ENCODE measurements at regions not wholly inside any gene's neighbourhood (a gene's known extent, or its start where the extent isn't known, plus 50 kb on each side); places are given as distances from the start of the nearest gene placed in this dataset.

DNA sequence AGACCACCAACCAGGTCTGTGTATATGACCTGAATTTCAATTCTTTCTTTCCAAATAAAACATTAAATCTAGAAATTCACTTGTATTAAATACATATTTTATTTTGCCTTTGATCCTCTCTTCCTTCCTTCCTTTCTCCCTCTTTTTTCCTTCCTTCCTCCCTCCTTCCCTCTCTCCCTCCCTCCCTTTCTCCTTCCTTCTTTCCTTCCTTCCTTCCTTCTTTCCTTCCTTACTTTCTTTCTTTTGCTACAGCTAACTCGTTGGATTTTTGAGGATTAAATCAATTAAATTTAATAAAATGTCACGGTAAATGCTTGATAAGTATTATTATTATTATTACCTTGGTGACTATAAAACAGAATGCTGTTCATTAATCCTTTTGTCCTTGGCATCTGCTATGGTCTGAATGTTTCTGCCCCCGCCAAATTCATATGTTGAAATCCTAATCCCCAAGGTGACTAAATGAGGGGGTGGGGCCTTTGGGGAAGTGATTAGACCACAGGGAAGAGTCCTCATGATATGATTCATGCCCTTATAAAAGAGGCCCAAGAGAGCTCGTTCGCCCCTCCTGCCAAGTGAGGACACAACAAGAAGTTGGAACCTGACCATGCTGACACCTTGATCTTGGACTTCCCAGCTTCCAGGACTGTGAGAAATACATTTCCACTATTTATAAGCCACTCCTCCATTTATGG lies 67.6 kb upstream of the BTBD3 start:
- Histone ChIP-seq H3K27me3 (no peaks in the 10 kb centered on the region), H3K27ac (replicated peaks in 1 of 4) (no peak overlapping the region), H3K4me1 (no peaks in the 10 kb centered on the region), H3K4me3 (no peak overlapping the region), H3K36me3 (no peaks in the 10 kb centered on the region), H3K9me3 (no peaks in the 10 kb centered on the region)
- intact Hi-C loops (cut with DNase I): no loop called here
- no peak for DNase-seq (ENCODE audit: extremely low spot score)
- WGBS: 87% methylated on average over 5 of the region's 5 CpGs
- TF ChIP-seq POLR2AphosphoS5 (IDR thresholded peaks at IDR 0.05) (no peak), POLR2A (IDR thresholded peaks at IDR 0.05; ENCODE audit: low read depth) (no peak), EP300 (IDR thresholded peaks at IDR 0.05) (no peak)
- TF ChIP-seq, protein P1, sequence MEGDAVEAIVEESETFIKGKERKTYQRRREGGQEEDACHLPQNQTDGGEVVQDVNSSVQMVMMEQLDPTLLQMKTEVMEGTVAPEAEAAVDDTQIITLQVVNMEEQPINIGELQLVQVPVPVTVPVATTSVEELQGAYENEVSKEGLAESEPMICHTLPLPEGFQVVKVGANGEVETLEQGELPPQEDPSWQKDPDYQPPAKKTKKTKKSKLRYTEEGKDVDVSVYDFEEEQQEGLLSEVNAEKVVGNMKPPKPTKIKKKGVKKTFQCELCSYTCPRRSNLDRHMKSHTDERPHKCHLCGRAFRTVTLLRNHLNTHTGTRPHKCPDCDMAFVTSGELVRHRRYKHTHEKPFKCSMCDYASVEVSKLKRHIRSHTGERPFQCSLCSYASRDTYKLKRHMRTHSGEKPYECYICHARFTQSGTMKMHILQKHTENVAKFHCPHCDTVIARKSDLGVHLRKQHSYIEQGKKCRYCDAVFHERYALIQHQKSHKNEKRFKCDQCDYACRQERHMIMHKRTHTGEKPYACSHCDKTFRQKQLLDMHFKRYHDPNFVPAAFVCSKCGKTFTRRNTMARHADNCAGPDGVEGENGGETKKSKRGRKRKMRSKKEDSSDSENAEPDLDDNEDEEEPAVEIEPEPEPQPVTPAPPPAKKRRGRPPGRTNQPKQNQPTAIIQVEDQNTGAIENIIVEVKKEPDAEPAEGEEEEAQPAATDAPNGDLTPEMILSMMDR (IDR thresholded peaks at IDR 0.05): no peak

GRCh38 chr20:11850901-11851300 lies 66.8 kb upstream of the BTBD3 start:
- TF ChIP-seq POLR2AphosphoS5 (IDR thresholded peaks at IDR 0.05) (no peak), EP300 (IDR thresholded peaks at IDR 0.05) (no peak), POLR2A (IDR thresholded peaks at IDR 0.05; ENCODE audit: low read depth) (no peak)
- TF ChIP-seq, protein P1 (IDR thresholded peaks at IDR 0.05): no peak
- Histone ChIP-seq H3K4me3 (no peak overlapping the region), H3K4me1 (no peaks in the 10 kb centered on the region), H3K36me3 (no peaks in the 10 kb centered on the region), H3K27me3 (no peaks in the 10 kb centered on the region), H3K9me3 (no peaks in the 10 kb centered on the region), H3K27ac (replicated peaks in 1 of 4) (no peak overlapping the region)
- intact Hi-C loops (cut with DNase I): no loop called here
- 37% methylated on average over 4 of the region's 4 CpGs for WGBS
- DNase-seq (ENCODE audit: extremely low spot score): no peak

- intact Hi-C loops (cut with DNase I): no loop called here
- no peak for DNase-seq (ENCODE audit: extremely low spot score)
- Histone ChIP-seq H3K36me3 (no peaks in the 10 kb centered on the region), H3K4me3 (no peak overlapping the region), H3K27ac (replicated peaks in 1 of 4) (no peak overlapping the region), H3K4me1 (no peaks in the 10 kb centered on the region), H3K9me3 (no peaks in the 10 kb centered on the region), H3K27me3 (no peaks in the 10 kb centered on the region)
- TF ChIP-seq POLR2AphosphoS5 (IDR thresholded peaks at IDR 0.05): no peak
- TF ChIP-seq EP300 (IDR thresholded peaks at IDR 0.05): no peak
- TF ChIP-seq, protein P1 (IDR thresholded peaks at IDR 0.05): no peak
- TF ChIP-seq POLR2A (IDR thresholded peaks at IDR 0.05; ENCODE audit: low read depth): no peak
- WGBS: 85% methylated on average over 1 of the region's 1 CpG
Measured at GRCh38 chr20:11851646-11852045, 66.0 kb upstream of the BTBD3 start.

DNA sequence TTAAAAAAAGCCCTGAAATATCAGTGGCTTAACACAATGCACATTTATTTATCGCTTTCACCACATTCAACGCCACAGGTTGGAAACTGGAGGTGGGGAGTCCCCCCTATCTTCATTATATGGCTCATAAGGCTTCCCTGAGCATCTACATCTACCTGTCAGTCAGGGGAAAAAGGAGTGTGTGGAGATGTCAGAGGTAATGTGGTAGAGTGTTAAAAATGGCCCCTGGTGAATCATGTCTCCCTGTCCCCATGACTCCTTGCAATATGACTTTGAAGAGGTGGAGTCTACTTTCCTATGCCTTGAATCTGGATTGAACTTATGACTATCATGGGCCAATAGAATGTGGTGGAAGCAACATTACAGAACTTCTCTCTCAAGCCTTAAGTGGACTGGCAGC lies 65.5 kb upstream of the BTBD3 start:
- Histone ChIP-seq H3K4me3 (no peak overlapping the region), H3K27ac (replicated peaks in 1 of 4) (no peak overlapping the region), H3K27me3 (no peaks in the 10 kb centered on the region), H3K4me1 (no peaks in the 10 kb centered on the region), H3K36me3 (no peaks in the 10 kb centered on the region), H3K9me3 (no peaks in the 10 kb centered on the region)
- no peak for DNase-seq (ENCODE audit: extremely low spot score)
- 100% methylated on average over 2 of the region's 2 CpGs for WGBS
- intact Hi-C loops (cut with DNase I): no loop called here
- TF ChIP-seq POLR2A (IDR thresholded peaks at IDR 0.05; ENCODE audit: low read depth) (no peak), POLR2AphosphoS5 (IDR thresholded peaks at IDR 0.05) (no peak), EP300 (IDR thresholded peaks at IDR 0.05) (no peak)
- TF ChIP-seq, protein P1 (IDR thresholded peaks at IDR 0.05): no peak

- H3K27ac ChIP-seq (replicated peaks in 1 of 4): no peak overlapping the region
- H3K4me1 ChIP-seq: no peaks in the 10 kb centered on the region
- 73% methylated on average over 1 of the region's 1 CpG for WGBS
- H3K36me3 ChIP-seq: no peaks in the 10 kb centered on the region
- H3K27me3 ChIP-seq: no peaks in the 10 kb centered on the region
- H3K4me3 ChIP-seq: no peak overlapping the region
- no peak for DNase-seq (ENCODE audit: extremely low spot score)
- intact Hi-C loops (cut with DNase I): no loop called here
- no peak for TF ChIP-seq EP300 (IDR thresholded peaks at IDR 0.05)
- TF ChIP-seq POLR2A (IDR thresholded peaks at IDR 0.05; ENCODE audit: low read depth): no peak
- TF ChIP-seq POLR2AphosphoS5 (IDR thresholded peaks at IDR 0.05): no peak
- TF ChIP-seq, protein P1 (IDR thresholded peaks at IDR 0.05): no peak
- H3K9me3 ChIP-seq: no peaks in the 10 kb centered on the region
Measured at GRCh38 chr20:11852811-11853210, 64.9 kb upstream of the BTBD3 start.
